ENCODE measurements at regions not wholly inside any gene's neighbourhood (a gene's known extent, or its start where the extent isn't known, plus 50 kb on each side); places are given as distances from the start of the nearest gene placed in this dataset.
A peak's percentile ranks its signal among the peaks of the same experiment; 100 is the strongest.

- DNase-seq = no peak
- no peak for ATAC-seq
These were observed 257.1 kb downstream of the OPA1 start for GRCh38 chr3:193850084-193850619.

- DNase-seq = no peak
- no peak for ATAC-seq
These were observed 258.4 kb downstream of the OPA1 start for GRCh38 chr3:193851428-193851847.

- ATAC-seq = no peak
- DNase-seq = no peak
These were observed 259.1 kb downstream of the OPA1 start for GRCh38 chr3:193851941-193852674.

DNA sequence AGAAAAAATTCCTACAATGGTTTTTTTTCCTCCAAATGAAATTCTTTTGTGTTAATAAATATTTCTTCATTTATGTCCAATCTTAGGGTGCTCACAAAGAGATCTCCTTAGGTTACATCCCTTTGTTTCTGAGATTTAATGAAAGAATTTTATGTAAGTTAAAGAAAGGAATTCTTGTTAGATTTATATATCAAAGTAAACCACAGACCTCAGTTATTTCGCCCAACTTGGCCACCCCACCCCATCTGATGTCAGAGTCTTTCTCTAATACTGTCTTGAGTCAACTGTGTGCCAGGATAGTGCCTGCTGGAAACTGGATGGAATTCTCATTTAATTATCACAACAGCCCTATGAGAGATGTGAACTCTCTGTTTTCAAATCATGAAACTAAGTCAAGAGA lies 259.9 kb downstream of the OPA1 start:
- no peak for ATAC-seq
- no peak for DNase-seq

DNA sequence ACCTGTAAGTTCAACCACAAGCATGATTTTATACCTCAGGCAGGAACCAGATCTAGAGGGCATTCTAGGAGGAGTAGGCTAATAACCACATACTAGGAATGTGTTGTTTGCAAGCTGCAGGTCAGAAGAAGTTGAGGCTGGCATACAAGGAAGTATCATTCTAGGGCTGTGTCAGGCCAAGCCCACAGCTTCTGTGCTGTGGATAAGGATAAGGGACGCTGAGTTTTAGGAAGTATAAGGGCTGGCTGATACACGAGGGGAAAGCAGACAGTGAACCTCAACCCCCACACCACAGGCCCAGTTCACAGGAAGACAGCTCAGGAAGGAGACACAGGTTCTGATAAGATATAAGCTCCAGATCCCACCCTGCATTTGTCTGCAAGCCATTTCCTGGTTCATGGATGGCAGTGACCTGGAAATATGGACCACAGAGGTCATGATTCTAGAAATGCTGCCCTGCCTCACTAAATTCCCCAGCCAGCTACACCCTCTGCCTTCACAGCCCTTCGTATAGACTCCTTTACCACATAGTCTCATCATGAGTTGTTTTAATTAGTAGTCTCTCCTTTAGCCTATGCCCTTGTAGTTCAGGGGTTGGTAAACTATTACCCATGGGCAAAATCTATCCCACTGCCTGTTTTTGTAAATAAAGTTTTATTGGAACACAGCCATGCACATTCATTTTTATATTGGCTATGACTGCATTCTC lies 260.7 kb downstream of the OPA1 start:
- DNase-seq = no peak
- ATAC-seq = no peak

DNA sequence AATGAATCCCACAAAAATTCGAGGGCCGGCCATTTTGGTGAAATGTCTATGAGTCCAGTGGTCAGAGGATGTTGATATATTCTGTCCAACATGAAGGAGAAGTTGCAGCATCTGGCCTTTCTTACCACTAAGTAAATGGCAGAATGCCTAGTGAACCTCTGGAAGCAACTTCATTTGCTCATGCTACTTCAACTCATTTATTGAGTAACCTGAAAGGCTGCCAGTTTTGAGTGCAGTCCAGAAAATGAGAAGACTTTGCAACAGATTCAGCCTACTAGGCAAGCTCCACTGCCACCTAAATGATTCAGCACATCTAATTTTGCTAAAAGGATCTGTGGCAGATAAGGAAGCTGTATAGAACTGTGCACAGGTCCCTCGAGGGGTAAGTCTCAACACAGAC lies 265.0 kb downstream of the OPA1 start:
- no peak for DNase-seq
- no peak for ATAC-seq

- no peak for ATAC-seq
- DNase-seq = no peak
These were observed 266.2 kb downstream of the OPA1 start for GRCh38 chr3:193859195-193859594.

DNA sequence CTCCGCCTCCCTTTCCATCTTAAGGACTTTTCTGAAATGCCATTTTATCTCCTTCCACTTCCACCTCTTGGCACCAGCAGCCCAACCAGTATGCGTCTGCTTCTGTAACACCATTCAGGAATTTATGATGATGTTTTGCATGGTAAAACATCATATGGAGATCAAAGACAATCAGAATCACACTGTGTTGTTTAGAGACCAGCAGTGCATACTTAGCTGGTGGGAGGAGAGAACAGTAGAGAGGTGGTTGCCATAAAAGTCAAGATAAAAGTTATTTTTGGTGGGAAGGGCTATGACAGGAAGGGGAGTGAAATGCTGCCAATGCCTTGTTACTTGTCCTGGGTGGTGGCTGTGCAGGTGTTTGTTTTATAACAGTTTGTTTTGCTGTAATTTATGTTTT lies 268.0 kb downstream of the OPA1 start:
- DNase-seq (no peak), ATAC-seq (no peak)

- ATAC-seq = no peak
These were observed 269.8 kb downstream of the OPA1 start for GRCh38 chr3:193862843-193863242.

GRCh38 chr3:193863657-193864357 lies 270.8 kb downstream of the OPA1 start:
- ATAC-seq (no peak), DNase-seq (no peak)

More at GRCh38 chr3:193862843-193863242, 269.8 kb downstream of the OPA1 start:
- DNase-seq = no peak

- ATAC-seq (no peak), DNase-seq (no peak)
These were observed 270.6 kb upstream of the HES1 start for GRCh38 chr3:193865339-193865738.

DNA sequence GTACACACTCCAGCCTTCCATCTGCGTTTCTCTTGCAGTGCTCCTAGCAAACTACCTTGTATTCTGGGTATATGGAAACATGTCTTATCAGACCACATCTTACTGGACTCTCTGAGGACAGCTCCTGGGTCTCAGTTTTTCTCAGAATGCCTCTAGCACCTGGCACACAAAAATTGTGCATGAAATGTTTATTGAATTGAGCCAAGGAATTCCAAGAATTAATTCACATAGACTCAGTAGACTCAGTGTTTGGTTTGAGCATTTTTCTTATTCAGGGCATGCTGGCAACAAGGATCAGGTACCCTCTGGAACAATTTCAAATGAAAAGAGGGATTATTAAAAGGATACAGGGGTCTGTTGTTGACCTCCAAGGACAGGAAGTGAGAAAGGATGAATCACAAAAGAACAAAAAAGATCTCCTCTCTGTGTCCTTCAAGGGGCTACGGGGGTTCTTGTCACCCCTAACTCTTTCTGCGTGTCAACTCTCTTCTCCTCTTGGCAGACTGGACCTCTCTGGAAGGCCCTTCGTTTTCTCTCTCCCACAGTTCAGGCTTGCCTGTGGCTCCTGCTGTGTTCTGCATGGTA lies 270.0 kb upstream of the HES1 start:
- DNase-seq (no peak), ATAC-seq (no peak)

DNA sequence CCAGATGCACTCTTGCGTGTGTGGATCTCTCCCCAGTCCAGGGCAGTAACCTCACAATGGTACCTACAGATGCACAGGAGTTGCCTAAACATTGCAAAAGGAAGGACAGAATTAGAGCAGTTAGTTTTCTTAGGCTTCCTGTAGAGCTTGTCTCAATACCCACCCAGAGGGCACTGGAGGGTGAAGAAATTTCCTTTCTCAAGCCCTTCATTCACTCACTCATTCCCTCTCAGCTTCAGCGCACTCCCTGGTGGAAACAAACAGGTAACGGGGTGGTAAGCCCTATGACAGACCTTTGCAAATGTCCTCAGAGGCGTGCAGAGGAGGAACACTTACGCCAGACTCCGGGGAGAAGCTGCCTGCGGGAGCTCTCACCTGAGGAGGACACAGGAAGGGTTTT lies 267.4 kb upstream of the HES1 start:
- ATAC-seq = no peak
- DNase-seq = no peak

DNA sequence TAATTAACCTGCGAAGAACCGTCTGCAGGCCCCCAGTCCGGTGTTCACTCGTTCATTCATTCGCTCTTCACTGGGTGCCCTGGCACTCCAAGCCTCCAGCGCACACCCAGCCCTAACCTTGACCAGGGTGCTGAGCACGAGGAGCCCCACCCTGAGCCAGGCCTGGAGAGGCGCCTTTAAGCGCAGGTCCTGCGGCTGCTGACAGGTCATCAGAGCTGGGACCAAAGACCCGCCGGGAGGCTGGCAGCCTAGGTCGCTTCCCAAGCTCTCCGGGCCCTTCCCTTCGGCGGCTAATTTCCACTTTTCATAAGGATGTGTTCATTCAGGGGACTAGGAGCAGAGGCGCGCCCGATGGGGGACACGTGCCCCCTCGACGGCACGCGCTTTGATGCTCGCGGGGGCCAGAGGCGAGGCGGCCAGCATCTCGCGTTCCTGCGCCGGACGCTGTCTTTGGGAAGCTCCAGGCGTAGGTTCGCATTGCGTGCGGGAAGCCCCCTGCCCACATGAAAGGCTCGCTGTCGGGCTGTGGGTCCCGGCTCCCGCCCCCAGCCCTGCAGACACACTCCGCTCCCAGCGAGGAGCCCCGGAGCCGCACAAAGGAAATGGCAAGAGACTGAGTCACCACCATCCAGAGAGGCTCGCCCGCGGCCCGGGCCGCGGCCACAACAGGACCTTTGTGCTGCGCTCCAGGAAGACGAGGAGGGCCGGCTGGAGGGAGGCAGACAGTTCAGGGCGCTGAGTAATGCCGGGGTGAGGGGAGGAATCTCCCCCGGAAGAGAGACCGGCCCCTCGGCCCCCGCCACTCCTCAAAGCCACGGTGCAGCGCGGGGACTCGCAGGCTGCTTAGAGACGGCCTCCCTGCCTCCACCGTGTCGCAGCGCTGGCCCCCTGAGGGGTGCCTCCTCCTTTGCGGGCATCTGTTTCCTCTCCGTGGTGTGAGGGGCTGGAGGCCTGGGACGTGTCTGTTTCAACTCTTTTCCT lies 266.4 kb upstream of the HES1 start:
- peak; percentile 57 for DNase-seq
- peak; percentile 80 for ATAC-seq

DNA sequence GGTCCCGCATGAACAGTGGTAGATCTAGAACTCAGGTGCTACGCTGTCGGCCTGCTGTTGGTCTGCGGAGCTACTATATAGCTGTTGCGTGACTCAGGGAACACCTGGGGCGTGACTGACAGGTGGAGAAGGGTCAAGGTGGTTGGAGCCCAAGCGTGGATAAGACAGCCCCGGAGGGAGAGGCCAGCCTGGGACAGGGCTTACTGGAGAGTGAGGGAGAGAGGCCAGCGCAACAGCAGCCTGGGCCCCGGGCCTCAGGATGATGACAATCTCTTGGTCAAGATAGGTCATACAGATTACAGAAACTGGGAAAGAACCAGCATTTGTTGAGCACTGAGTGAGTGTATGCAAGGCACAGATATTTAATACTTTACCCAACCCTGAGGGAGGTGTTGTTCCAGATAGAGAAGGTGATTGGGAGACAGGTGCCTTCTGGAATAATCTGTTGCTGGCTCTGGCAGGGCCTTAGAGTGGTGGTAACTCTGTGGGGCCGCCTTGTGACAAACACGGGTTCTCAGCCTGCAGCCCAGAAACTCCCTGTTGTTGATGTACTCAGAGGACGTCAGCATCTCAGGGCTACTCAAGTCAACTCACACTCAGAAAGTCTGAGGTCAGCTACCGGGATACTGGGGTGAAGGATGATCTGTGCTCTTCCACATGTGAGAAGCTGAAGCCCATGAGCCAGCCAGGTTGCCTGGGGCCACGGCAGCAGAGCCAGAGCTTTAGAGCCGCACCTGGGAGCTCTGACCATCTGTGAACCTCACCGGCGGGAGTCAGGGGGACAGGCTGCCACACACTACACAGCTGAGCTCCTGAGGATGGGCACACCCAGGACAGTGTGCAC lies 265.4 kb upstream of the HES1 start:
- ATAC-seq (no peak), DNase-seq (no peak)

GRCh38 chr3:193871220-193871485 lies 264.8 kb upstream of the HES1 start:
- DNase-seq (no peak), ATAC-seq (no peak)

DNA sequence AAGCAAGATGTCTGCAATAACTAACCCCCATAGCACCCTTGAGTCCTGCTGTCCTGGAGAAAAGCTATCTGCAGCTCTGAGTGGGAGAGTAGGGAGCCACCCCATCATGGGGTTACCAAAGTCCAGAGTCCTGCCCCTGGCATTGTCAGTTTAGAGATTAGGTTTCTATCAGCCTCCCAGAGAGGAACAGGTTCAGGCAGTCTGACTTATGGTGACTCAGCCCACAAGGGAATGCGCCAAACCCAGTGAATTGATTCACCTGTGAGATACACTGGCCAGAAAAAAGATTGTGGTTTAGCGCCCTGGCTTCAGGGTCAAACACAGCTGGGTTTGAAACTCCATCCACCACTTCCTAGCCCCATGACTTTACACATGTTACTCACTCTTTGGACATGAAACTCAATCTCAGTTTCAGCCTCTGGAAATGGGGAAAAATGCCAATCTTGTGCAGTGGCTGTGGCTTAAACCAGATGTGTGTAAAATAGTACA lies 263.6 kb upstream of the HES1 start:
- ATAC-seq = peak; percentile 63

DNA sequence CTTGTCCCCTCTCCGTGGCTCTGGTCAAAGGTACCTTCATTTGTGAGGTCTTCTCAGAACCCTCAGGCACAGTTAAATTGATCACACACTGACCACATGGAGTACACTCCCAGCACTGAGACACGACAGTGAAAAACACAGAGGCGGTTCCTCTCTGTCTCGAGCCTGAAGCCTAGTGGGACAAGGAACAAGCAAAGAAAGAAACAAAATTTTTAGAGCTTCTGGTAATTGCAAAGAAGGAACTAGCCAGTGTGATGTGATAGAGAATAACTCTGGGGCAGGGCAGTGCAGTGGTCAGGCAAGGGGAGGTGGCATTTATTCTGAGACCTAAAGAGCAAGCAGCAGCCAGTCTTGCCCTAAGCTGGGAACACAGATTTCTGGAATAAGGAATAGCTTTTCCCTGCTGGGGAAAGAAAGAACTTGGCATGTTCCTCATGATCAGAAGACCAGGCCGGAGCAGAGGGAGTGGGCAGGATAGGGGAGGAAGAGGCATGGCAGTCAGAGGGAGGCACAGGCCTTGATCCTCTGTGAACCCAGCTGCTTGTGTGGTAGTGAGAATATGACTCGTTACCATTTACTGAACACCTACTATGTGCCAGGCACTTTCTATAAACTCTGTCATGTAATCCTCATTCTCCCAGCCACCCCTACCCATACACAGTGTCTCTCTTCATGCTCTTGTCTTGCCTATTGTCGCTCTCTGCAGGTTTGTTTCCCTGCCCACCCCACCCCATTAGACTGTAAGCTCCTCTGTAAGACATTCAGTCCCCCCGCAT lies 262.3 kb upstream of the HES1 start:
- DNase-seq (no peak), ATAC-seq (no peak)

More for the DNA sequence above, 263.6 kb upstream of the HES1 start:
- DNase-seq = peak; percentile 25

DNA sequence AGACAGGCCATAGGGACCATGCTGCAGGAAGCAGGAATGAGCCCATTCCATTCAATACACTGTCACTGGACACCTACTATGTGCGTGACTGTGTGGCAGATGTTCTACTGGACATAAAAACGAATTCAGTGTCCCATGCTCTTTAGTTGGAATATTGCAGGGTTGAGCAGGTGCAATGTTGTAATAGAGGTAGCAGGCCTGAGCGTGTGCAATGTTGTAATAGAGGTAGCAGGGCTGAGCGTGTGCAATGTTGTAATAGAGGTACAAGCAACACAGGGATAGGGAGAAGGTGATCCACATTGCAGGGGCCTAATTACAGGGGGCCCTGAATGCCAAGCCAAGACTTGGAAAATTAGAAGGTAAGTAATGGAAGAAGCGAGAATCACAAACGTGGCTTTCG lies 261.4 kb upstream of the HES1 start:
- DNase-seq (no peak), ATAC-seq (no peak)

Measured in stimulated activated naive CD8-positive, alpha-beta T cell treated with anti-CD3 and anti-CD28 coated beads, Interleukin-15, Interleukin-2, amounts not matched to agents 100 U/mL and 50 U/mL, for 24 hours (primary cell).